Astrocyte (in vitro differentiated cells and primary cell): ENCODE measurements at regions not wholly inside any gene's neighbourhood (a gene's known extent, or its start where the extent isn't known, plus 50 kb on each side); places are given as distances from the start of the nearest gene placed in this dataset.

Source experiments
- EZH2 ChIP-seq: IDR thresholded peaks from 2 replicates; pipeline ENCODE4 v1.6.1; 2012; ENCODE audit warnings: mild to moderate bottlenecking, low read length, inconsistent platforms; ENCODE audit not compliant: insufficient read depth
- TF ChIP-seq, protein P1 (sequence below): IDR thresholded peaks from 2 replicates; pipeline ENCODE4 v1.5.1; 2011; ENCODE audit warnings: low read depth, mild to moderate bottlenecking, inconsistent platforms, low read length, moderate library complexity; ENCODE audit not compliant: insufficient read depth

DNA sequence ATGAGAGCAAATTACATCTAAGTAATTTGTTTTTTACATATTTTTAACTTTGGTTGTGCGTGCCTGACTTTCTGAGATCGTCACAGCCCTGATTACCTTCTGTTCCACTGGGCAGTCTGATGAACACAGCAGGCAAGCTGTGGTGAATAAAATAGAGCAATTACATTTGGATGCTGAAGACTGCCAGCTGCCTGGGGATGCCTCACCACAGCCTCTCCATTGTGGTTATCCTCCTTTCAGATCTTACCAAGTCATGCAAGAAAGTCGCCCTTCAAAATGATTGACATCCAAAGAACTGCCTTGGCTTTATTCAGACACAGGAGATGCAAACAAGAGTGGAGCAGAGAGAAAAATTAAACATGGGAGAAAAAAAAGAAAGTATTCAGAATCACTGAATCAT is 456.6 kb upstream of the TMPO start:
- TF ChIP-seq, protein P1, sequence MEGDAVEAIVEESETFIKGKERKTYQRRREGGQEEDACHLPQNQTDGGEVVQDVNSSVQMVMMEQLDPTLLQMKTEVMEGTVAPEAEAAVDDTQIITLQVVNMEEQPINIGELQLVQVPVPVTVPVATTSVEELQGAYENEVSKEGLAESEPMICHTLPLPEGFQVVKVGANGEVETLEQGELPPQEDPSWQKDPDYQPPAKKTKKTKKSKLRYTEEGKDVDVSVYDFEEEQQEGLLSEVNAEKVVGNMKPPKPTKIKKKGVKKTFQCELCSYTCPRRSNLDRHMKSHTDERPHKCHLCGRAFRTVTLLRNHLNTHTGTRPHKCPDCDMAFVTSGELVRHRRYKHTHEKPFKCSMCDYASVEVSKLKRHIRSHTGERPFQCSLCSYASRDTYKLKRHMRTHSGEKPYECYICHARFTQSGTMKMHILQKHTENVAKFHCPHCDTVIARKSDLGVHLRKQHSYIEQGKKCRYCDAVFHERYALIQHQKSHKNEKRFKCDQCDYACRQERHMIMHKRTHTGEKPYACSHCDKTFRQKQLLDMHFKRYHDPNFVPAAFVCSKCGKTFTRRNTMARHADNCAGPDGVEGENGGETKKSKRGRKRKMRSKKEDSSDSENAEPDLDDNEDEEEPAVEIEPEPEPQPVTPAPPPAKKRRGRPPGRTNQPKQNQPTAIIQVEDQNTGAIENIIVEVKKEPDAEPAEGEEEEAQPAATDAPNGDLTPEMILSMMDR = no peak
- TF ChIP-seq EZH2 = no peak
